ENCODE measurements at regions not wholly inside any gene's neighbourhood (a gene's known extent, or its start where the extent isn't known, plus 50 kb on each side); places are given as distances from the start of the nearest gene placed in this dataset.
"Not testable (repeated sequence)": the region's sequence is repeated elsewhere in the genome, so short reads cannot be mapped to it uniquely, and the experiment has no call there.

GRCh38 chr5:155772009-155772662, 554.8 kb upstream of the SGCD start:
- intact Hi-C loops (cut with DNase I) = no loop called here
- no peak for DNase-seq (ENCODE audit: low spot score)

GRCh38 chr5:155773680-155774079, 553.3 kb upstream of the SGCD start:
- intact Hi-C loops (cut with DNase I) = no loop called here
- DNase-seq (ENCODE audit: low spot score) = no peak

GRCh38 chr5:155780260-155780659, 546.7 kb upstream of the SGCD start:
- intact Hi-C loops (cut with DNase I) = no loop called here
- no peak for DNase-seq (ENCODE audit: low spot score)

- no peak for DNase-seq (ENCODE audit: low spot score)
- intact Hi-C loops (cut with DNase I) = no loop called here
These were observed 543.7 kb upstream of the SGCD start for GRCh38 chr5:155783246-155783645.

GRCh38 chr5:155783791-155784190, 543.2 kb upstream of the SGCD start:
- DNase-seq (ENCODE audit: low spot score) = no peak
- intact Hi-C loops (cut with DNase I) = no loop called here

GRCh38 chr5:155786108-155786507, 540.9 kb upstream of the SGCD start:
- intact Hi-C loops (cut with DNase I) = no loop called here
- DNase-seq (ENCODE audit: low spot score) = no peak

GRCh38 chr5:155792873-155793272, 534.1 kb upstream of the SGCD start:
- intact Hi-C loops (cut with DNase I) = no loop called here
- DNase-seq (ENCODE audit: low spot score) = no peak

- no peak for DNase-seq (ENCODE audit: low spot score)
- intact Hi-C loops (cut with DNase I) = no loop called here
These were observed 532.2 kb upstream of the SGCD start for GRCh38 chr5:155794795-155795194.

- DNase-seq (ENCODE audit: low spot score) = no peak
These were observed 527.7 kb upstream of the SGCD start for GRCh38 chr5:155799308-155799707.

GRCh38 chr5:155807884-155808576, 518.9 kb upstream of the SGCD start:
- intact Hi-C loops (cut with DNase I) = no loop called here
- DNase-seq (ENCODE audit: low spot score) = no peak

More at GRCh38 chr5:155799308-155799707, 527.7 kb upstream of the SGCD start:
- intact Hi-C loops (cut with DNase I) = no loop called here

GRCh38 chr5:155815248-155815647, 511.7 kb upstream of the SGCD start:
- no peak for DNase-seq (ENCODE audit: low spot score)
- intact Hi-C loops (cut with DNase I) = no loop called here

GRCh38 chr5:155822177-155822576, 504.8 kb upstream of the SGCD start:
- intact Hi-C loops (cut with DNase I) = no loop called here
- no peak for DNase-seq (ENCODE audit: low spot score)

- intact Hi-C loops (cut with DNase I) = no loop called here
- DNase-seq (ENCODE audit: low spot score) = no peak
These were observed 500.1 kb upstream of the SGCD start for GRCh38 chr5:155826611-155827507.

GRCh38 chr5:155827508-155827815, 499.5 kb upstream of the SGCD start:
- DNase-seq (ENCODE audit: low spot score); intact Hi-C loops (cut with DNase I): not testable (repeated sequence)

- DNase-seq (ENCODE audit: low spot score) = no peak
- intact Hi-C loops (cut with DNase I) = no loop called here
These were observed 499.0 kb upstream of the SGCD start for GRCh38 chr5:155827949-155828348.

- no peak for DNase-seq (ENCODE audit: low spot score)
- intact Hi-C loops (cut with DNase I) = no loop called here
These were observed 495.5 kb upstream of the SGCD start for GRCh38 chr5:155831491-155831890.

- intact Hi-C loops (cut with DNase I) = no loop called here
- no peak for DNase-seq (ENCODE audit: low spot score)
These were observed 493.7 kb upstream of the SGCD start for GRCh38 chr5:155833287-155833686.

GRCh38 chr5:155834271-155834975, 492.5 kb upstream of the SGCD start:
- DNase-seq (ENCODE audit: low spot score) = no peak
- intact Hi-C loops (cut with DNase I) = no loop called here

- intact Hi-C loops (cut with DNase I) = no loop called here
- DNase-seq (ENCODE audit: low spot score) = no peak
These were observed 490.7 kb upstream of the SGCD start for GRCh38 chr5:155836089-155836803.

All from cardiac septum (tissue), 1 donor.